ENCODE measurements at regions not wholly inside any gene's neighbourhood (a gene's known extent, or its start where the extent isn't known, plus 50 kb on each side); places are given as distances from the start of the nearest gene placed in this dataset.
A peak's percentile ranks its signal among the peaks of the same experiment; 100 is the strongest.

DNA sequence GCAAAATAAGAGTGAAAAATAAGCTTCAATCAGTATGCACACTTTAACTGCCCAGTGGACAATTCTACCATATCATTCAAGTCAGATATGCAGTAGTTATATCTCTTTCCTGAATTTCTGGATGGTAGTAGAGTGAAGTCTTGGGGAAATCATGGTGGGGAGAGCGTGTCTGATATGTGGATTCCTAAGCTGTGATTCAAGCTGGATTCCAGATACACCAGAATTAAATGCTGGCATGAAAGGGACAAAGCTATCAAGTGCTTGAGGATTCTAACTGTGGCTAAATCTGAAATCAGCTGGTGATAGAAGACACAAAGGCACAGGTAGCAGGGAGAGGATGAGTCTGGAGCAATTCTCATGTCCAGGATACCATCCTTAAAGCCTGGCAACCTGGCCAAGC lies 323.5 kb downstream of the DUSP10 start:
- no TSS peak for BruUV-seq (replicated peaks)
- H3K4me1 ChIP-seq (ENCODE audit: control insufficient read depth, extremely low read depth, insufficient read depth, low read length), result peaks cover 27% of the 10 kb centered on the region
- FAIRE-seq (no peak), DNase-seq (ENCODE audit: low read depth, low spot score) (no peak)
- intact Hi-C loops (cut with micrococcal nuclease) (loop anchor here (5.0 to 10.0 kb wide), 2 partner anchors 254 to 324 kb away; partner anchors contain the start of gene DUSP10), dilution Hi-C loops (cut with MboI; ENCODE audit: extremely low pct_ligation_motif_present, low sequenced_read_pairs) (no loop called here)
- H3K79me2 ChIP-seq (ENCODE audit: control insufficient read depth, insufficient read depth, low read length), result no peaks in the 10 kb centered on the region
- no peak overlapping the region for H3K27ac ChIP-seq (ENCODE audit: insufficient read depth, low read depth, low read length)
- no peak overlapping the region for H3K4me2 ChIP-seq (ENCODE audit: insufficient read depth, low read length)
- TF ChIP-seq, protein P1, sequence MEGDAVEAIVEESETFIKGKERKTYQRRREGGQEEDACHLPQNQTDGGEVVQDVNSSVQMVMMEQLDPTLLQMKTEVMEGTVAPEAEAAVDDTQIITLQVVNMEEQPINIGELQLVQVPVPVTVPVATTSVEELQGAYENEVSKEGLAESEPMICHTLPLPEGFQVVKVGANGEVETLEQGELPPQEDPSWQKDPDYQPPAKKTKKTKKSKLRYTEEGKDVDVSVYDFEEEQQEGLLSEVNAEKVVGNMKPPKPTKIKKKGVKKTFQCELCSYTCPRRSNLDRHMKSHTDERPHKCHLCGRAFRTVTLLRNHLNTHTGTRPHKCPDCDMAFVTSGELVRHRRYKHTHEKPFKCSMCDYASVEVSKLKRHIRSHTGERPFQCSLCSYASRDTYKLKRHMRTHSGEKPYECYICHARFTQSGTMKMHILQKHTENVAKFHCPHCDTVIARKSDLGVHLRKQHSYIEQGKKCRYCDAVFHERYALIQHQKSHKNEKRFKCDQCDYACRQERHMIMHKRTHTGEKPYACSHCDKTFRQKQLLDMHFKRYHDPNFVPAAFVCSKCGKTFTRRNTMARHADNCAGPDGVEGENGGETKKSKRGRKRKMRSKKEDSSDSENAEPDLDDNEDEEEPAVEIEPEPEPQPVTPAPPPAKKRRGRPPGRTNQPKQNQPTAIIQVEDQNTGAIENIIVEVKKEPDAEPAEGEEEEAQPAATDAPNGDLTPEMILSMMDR (IDR thresholded peaks at IDR 0.05; ENCODE audit: extremely low read depth in 1 of 2, insufficient read depth in 1 of 2, low read depth in 1 of 2, low read length in 2 of 2), result no peak
- TF ChIP-seq POLR2AphosphoS5 (IDR thresholded peaks at IDR 0.05; ENCODE audit: insufficient read depth, low read depth, low read length) (no peak), MYC (IDR thresholded peaks at IDR 0.05; ENCODE audit: low read depth, low read length) (no peak), FOS (IDR thresholded peaks at IDR 0.05; ENCODE audit: borderline replicate concordance, insufficient read depth, low read length) (no peak), JUN (IDR thresholded peaks at IDR 0.05; ENCODE audit: borderline replicate concordance, insufficient read depth, insufficient read length, low read depth) (no peak), POLR2A (IDR thresholded peaks at IDR 0.05; ENCODE audit: low read depth, low read length) (no peak), GATA2 (IDR thresholded peaks at IDR 0.05; ENCODE audit: insufficient read depth, insufficient read length, low read depth, low read length) (no peak), EZH2 (IDR thresholded peaks at IDR 0.05; ENCODE audit: borderline replicate concordance, low read depth, low read length, severe bottlenecking) (no peak)
- TF ChIP-seq, protein P2, sequence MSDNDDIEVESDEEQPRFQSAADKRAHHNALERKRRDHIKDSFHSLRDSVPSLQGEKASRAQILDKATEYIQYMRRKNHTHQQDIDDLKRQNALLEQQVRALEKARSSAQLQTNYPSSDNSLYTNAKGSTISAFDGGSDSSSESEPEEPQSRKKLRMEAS (IDR thresholded peaks at IDR 0.05; ENCODE audit: insufficient read depth, insufficient read length), result no peak
- peak overlapping the region; percentile 36 for H2AFZ ChIP-seq (ENCODE audit: low read depth, low read length)
- H3K9me1 ChIP-seq (replicated peaks; ENCODE audit: control insufficient read depth, extremely low read depth, insufficient read depth, low read length), result no peaks in the 10 kb centered on the region
- no peaks in the 10 kb centered on the region for H3K27me3 ChIP-seq (ENCODE audit: control insufficient read depth in 2 of 2, insufficient read depth in 2 of 2, low read length in 2 of 2)
- POLR2A ChIA-PET, result no interaction called here
- no peaks in the 10 kb centered on the region for H3K36me3 ChIP-seq (ENCODE audit: control insufficient read depth in 2 of 2, extremely low read depth in 1 of 2, insufficient read depth in 2 of 2, low read length in 2 of 2)
- no peaks in the 10 kb centered on the region for H3K9me3 ChIP-seq (replicated peaks; ENCODE audit: control insufficient read depth, insufficient read depth, low read length)
- H3K4me3 ChIP-seq (replicated peaks in 1 of 3; ENCODE audit: insufficient read depth in 1 of 3, low read depth in 1 of 3, low read length in 3 of 3), result no peak overlapping the region
- no peaks in the 10 kb centered on the region for H4K20me1 ChIP-seq (replicated peaks; ENCODE audit: control insufficient read depth, extremely low read depth, insufficient read depth, low read length)
- CTCF ChIA-PET, result interaction anchor here (1.1 to 1.6 kb wide), 3 partner anchors 12 to 154 kb away, joined by 4 to 11 read pairs (median 5); no protein-coding TSS in a partner anchor
- no peak overlapping the region for H3K9ac ChIP-seq (replicated peaks; ENCODE audit: extremely low read depth, insufficient read depth, low read length)
